ENCODE measurements at regions not wholly inside any gene's neighbourhood (a gene's known extent, or its start where the extent isn't known, plus 50 kb on each side); places are given as distances from the start of the nearest gene placed in this dataset.
A peak's percentile ranks its signal among the peaks of the same experiment; 100 is the strongest.

DNA sequence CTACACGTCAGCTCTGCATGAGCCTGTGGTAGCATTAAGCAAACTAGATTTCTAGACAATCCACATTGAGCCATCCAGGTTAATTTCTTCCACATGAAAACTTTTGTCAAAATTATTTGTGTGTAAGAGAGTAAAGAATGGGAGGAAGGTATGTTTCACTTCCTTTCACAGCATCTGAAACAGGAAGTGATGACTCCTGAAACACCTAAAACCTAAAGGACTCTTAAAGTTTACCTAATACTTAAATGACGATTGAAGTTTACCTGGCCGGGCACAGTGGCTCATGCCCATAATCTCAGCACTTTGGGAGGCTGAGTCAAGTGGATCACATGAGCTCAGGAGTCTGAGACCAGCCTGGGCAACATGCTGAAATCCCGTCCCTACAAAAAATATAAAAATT is 223.8 kb downstream of the CEMIP2 start:
- Histone ChIP-seq H3K27ac (ENCODE audit: low read depth, low read length) (no peak overlapping the region), H3K4me3 (ENCODE audit: low read depth, low read length) (no peak overlapping the region), H3K36me3 (ENCODE audit: control insufficient read depth, insufficient read depth, low read length) (no peaks in the 10 kb centered on the region), H3K9me3 (ENCODE audit: control insufficient read depth, insufficient read depth, low read length) (no peaks in the 10 kb centered on the region), H3K9ac (ENCODE audit: low read depth, low read length) (no peak overlapping the region), H3K27me3 (ENCODE audit: control insufficient read depth, insufficient read depth, low read length) (no peaks in the 10 kb centered on the region), H3K4me1 (ENCODE audit: control insufficient read depth, insufficient read depth, low read length) (no peaks in the 10 kb centered on the region)

GRCh38 chr9:71541436-71541835 is 226.9 kb downstream of the CEMIP2 start:
- H3K36me3 ChIP-seq (ENCODE audit: control insufficient read depth, insufficient read depth, low read length) = no peaks in the 10 kb centered on the region
- H3K4me1 ChIP-seq (ENCODE audit: control insufficient read depth, insufficient read depth, low read length) = no peaks in the 10 kb centered on the region

DNA sequence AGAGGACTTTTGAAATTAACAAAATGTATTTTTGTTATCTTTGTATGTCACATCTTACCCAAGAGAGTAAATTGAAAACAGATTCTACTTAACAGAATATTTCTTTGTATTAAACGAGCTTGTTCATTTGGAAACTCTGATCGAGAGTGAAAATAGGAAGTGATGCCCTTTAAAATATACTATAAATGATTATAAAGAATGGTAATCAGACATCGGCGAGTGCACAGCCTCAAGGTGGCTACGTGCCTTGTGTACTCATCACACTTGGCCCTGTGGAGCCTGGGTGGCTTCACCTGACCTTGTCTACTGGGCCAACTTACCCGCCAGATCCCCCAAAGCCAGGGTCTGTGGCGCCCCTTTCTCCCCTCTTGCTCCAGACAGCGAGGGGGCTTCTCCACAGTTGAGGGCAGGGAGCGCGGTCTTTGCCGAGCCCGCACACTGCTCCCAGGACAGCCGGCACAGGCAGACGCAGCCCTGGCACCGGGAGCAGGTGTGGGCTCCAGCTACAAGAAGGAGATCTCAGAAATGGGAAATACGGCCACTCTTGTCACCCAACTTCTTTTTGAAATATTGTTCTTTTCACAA is 243.2 kb downstream of the CEMIP2 start:
- Histone ChIP-seq H3K9me3 (ENCODE audit: control insufficient read depth, insufficient read depth, low read length) (no peaks in the 10 kb centered on the region), H3K9ac (ENCODE audit: low read depth, low read length) (no peak overlapping the region), H3K4me1 (ENCODE audit: control insufficient read depth, insufficient read depth, low read length) (no peaks in the 10 kb centered on the region), H3K4me3 (ENCODE audit: low read depth, low read length) (no peak overlapping the region), H3K27ac (ENCODE audit: low read depth, low read length) (no peak overlapping the region), H3K36me3 (ENCODE audit: control insufficient read depth, insufficient read depth, low read length) (no peaks in the 10 kb centered on the region), H3K27me3 (ENCODE audit: control insufficient read depth, insufficient read depth, low read length) (no peaks in the 10 kb centered on the region)

More at GRCh38 chr9:71541436-71541835, 226.9 kb downstream of the CEMIP2 start:
- Histone ChIP-seq H3K4me3 (ENCODE audit: low read depth, low read length) (no peak overlapping the region), H3K27ac (ENCODE audit: low read depth, low read length) (no peak overlapping the region), H3K27me3 (ENCODE audit: control insufficient read depth, insufficient read depth, low read length) (no peaks in the 10 kb centered on the region), H3K9ac (ENCODE audit: low read depth, low read length) (no peak overlapping the region), H3K9me3 (ENCODE audit: control insufficient read depth, insufficient read depth, low read length) (no peaks in the 10 kb centered on the region)

- H3K4me1 ChIP-seq (ENCODE audit: control insufficient read depth, insufficient read depth, low read length) = peaks cover 4% of the 10 kb centered on the region
- no peaks in the 10 kb centered on the region for H3K9me3 ChIP-seq (ENCODE audit: control insufficient read depth, insufficient read depth, low read length)
- H3K27ac ChIP-seq (ENCODE audit: low read depth, low read length) = no peak overlapping the region
- H3K36me3 ChIP-seq (ENCODE audit: control insufficient read depth, insufficient read depth, low read length) = no peaks in the 10 kb centered on the region
- no peak overlapping the region for H3K9ac ChIP-seq (ENCODE audit: low read depth, low read length)
- no peaks in the 10 kb centered on the region for H3K27me3 ChIP-seq (ENCODE audit: control insufficient read depth, insufficient read depth, low read length)
- no peak overlapping the region for H3K4me3 ChIP-seq (ENCODE audit: low read depth, low read length)
These were observed 243.8 kb downstream of the CEMIP2 start for GRCh38 chr9:71524516-71524915.

- no peak overlapping the region for H3K27ac ChIP-seq (ENCODE audit: low read depth, low read length)
- no peak overlapping the region for H3K9ac ChIP-seq (ENCODE audit: low read depth, low read length)
- H3K9me3 ChIP-seq (ENCODE audit: control insufficient read depth, insufficient read depth, low read length) = no peaks in the 10 kb centered on the region
- no peaks in the 10 kb centered on the region for H3K36me3 ChIP-seq (ENCODE audit: control insufficient read depth, insufficient read depth, low read length)
- H3K4me1 ChIP-seq (ENCODE audit: control insufficient read depth, insufficient read depth, low read length) = peaks cover 21% of the 10 kb centered on the region
- H3K27me3 ChIP-seq (ENCODE audit: control insufficient read depth, insufficient read depth, low read length) = no peaks in the 10 kb centered on the region
- no peak overlapping the region for H3K4me3 ChIP-seq (ENCODE audit: low read depth, low read length)
These were observed 247.2 kb downstream of the CEMIP2 start for GRCh38 chr9:71521132-71521531.

DNA sequence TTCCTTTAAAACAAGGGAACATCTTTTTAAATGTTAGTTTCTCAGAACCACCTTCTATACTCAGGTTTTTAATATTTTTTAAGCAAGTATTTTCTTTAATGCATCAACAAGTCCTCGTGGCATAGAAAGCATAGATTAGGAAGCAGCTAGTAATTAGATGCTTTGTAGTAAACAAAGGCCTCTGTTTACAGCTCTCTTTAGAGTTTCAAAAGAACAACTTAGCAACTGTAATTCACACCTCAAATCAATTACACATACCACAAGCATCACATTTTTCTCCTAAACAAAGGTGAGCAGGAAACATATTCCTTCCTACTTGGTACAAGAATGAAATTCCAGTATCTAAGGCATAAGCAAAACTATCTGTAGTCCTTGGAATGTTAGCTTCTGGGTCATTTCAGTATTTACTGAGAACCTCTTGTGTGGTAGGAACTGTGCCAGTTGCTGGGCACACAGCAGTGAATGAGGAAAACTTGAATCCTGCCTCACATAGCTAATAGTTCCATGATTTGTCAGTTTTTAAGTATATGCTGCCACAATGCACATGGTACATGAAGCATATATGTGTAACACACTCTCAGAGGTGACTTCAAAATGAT is 249.1 kb downstream of the CEMIP2 start:
- H3K4me3 ChIP-seq (ENCODE audit: low read depth, low read length) = no peak overlapping the region; the same call in 1 of the 2 replicates
- H3K27ac ChIP-seq (ENCODE audit: low read depth, low read length) = peak overlapping the region; percentile 48
- peaks cover 21% of the 10 kb centered on the region for H3K4me1 ChIP-seq (ENCODE audit: control insufficient read depth, insufficient read depth, low read length)
- no peaks in the 10 kb centered on the region for H3K36me3 ChIP-seq (ENCODE audit: control insufficient read depth, insufficient read depth, low read length)
- no peak overlapping the region for H3K9ac ChIP-seq (ENCODE audit: low read depth, low read length)
- H3K27me3 ChIP-seq (ENCODE audit: control insufficient read depth, insufficient read depth, low read length) = no peaks in the 10 kb centered on the region
- H3K9me3 ChIP-seq (ENCODE audit: control insufficient read depth, insufficient read depth, low read length) = no peaks in the 10 kb centered on the region

- Histone ChIP-seq H3K4me3 (ENCODE audit: low read depth, low read length) (no peak overlapping the region), H3K36me3 (ENCODE audit: control insufficient read depth, insufficient read depth, low read length) (no peaks in the 10 kb centered on the region), H3K9me3 (ENCODE audit: control insufficient read depth, insufficient read depth, low read length) (no peaks in the 10 kb centered on the region), H3K27ac (ENCODE audit: low read depth, low read length) (peak overlapping the region; percentile 30), H3K27me3 (ENCODE audit: control insufficient read depth, insufficient read depth, low read length) (no peaks in the 10 kb centered on the region), H3K9ac (ENCODE audit: low read depth, low read length) (no peak overlapping the region), H3K4me1 (ENCODE audit: control insufficient read depth, insufficient read depth, low read length) (peaks cover 21% of the 10 kb centered on the region)
These were observed 250.1 kb downstream of the CEMIP2 start for GRCh38 chr9:71518045-71518827.

- H3K27me3 ChIP-seq (ENCODE audit: control insufficient read depth, insufficient read depth, low read length) = no peaks in the 10 kb centered on the region
- no peak overlapping the region for H3K27ac ChIP-seq (ENCODE audit: low read depth, low read length)
- H3K9me3 ChIP-seq (ENCODE audit: control insufficient read depth, insufficient read depth, low read length) = no peaks in the 10 kb centered on the region
- H3K4me1 ChIP-seq (ENCODE audit: control insufficient read depth, insufficient read depth, low read length) = peaks cover 21% of the 10 kb centered on the region
- H3K4me3 ChIP-seq (ENCODE audit: low read depth, low read length) = no peak overlapping the region
- no peaks in the 10 kb centered on the region for H3K36me3 ChIP-seq (ENCODE audit: control insufficient read depth, insufficient read depth, low read length)
- H3K9ac ChIP-seq (ENCODE audit: low read depth, low read length) = no peak overlapping the region
These were observed 252.7 kb downstream of the CEMIP2 start for GRCh38 chr9:71515626-71516025.

- no peak overlapping the region for H3K9ac ChIP-seq (ENCODE audit: low read depth, low read length)
These were observed 253.2 kb downstream of the CEMIP2 start for GRCh38 chr9:71515107-71515506.

GRCh38 chr9:71514344-71514975 is 253.9 kb downstream of the CEMIP2 start:
- Histone ChIP-seq H3K9me3 (ENCODE audit: control insufficient read depth, insufficient read depth, low read length) (no peaks in the 10 kb centered on the region), H3K36me3 (ENCODE audit: control insufficient read depth, insufficient read depth, low read length) (no peaks in the 10 kb centered on the region), H3K27ac (ENCODE audit: low read depth, low read length) (no peak overlapping the region)

More at GRCh38 chr9:71515107-71515506, 253.2 kb downstream of the CEMIP2 start:
- Histone ChIP-seq H3K4me1 (ENCODE audit: control insufficient read depth, insufficient read depth, low read length) (peaks cover 21% of the 10 kb centered on the region), H3K9me3 (ENCODE audit: control insufficient read depth, insufficient read depth, low read length) (no peaks in the 10 kb centered on the region), H3K4me3 (ENCODE audit: low read depth, low read length) (no peak overlapping the region), H3K36me3 (ENCODE audit: control insufficient read depth, insufficient read depth, low read length) (no peaks in the 10 kb centered on the region), H3K27ac (ENCODE audit: low read depth, low read length) (no peak overlapping the region), H3K27me3 (ENCODE audit: control insufficient read depth, insufficient read depth, low read length) (no peaks in the 10 kb centered on the region)

GRCh38 chr9:71509054-71509453 is 259.3 kb downstream of the CEMIP2 start:
- no peaks in the 10 kb centered on the region for H3K4me1 ChIP-seq (ENCODE audit: control insufficient read depth, insufficient read depth, low read length)
- no peaks in the 10 kb centered on the region for H3K27me3 ChIP-seq (ENCODE audit: control insufficient read depth, insufficient read depth, low read length)
- no peak overlapping the region for H3K27ac ChIP-seq (ENCODE audit: low read depth, low read length)
- no peak overlapping the region for H3K9ac ChIP-seq (ENCODE audit: low read depth, low read length)
- H3K36me3 ChIP-seq (ENCODE audit: control insufficient read depth, insufficient read depth, low read length) = no peaks in the 10 kb centered on the region
- no peaks in the 10 kb centered on the region for H3K9me3 ChIP-seq (ENCODE audit: control insufficient read depth, insufficient read depth, low read length)
- no peak overlapping the region for H3K4me3 ChIP-seq (ENCODE audit: low read depth, low read length)

More at GRCh38 chr9:71514344-71514975, 253.9 kb downstream of the CEMIP2 start:
- H3K27me3 ChIP-seq (ENCODE audit: control insufficient read depth, insufficient read depth, low read length) = no peaks in the 10 kb centered on the region
- no peak overlapping the region for H3K4me3 ChIP-seq (ENCODE audit: low read depth, low read length)
- H3K4me1 ChIP-seq (ENCODE audit: control insufficient read depth, insufficient read depth, low read length) = peaks cover 16% of the 10 kb centered on the region
- no peak overlapping the region for H3K9ac ChIP-seq (ENCODE audit: low read depth, low read length)
